Suprapubic skin (tissue), 3 donors: ENCODE measurements at regions not wholly inside any gene's neighbourhood (a gene's known extent, or its start where the extent isn't known, plus 50 kb on each side); places are given as distances from the start of the nearest gene placed in this dataset.

Source experiments
- EP300 ChIP-seq: sonication (generic); formaldehyde crosslinking; IDR thresholded peaks from one replicate; pipeline ENCODE4 v1.6.1; 2017; ENCODE audit warnings: antibody characterized with exemption
- POLR2A ChIP-seq, 2 donors: fragments of 450-650 bp; IDR thresholded peaks; one replicate each; pipeline ENCODE4 v1.6.1; 2017; ENCODE audit warnings: antibody characterized with exemption in 2 of 2, mild to moderate bottlenecking in 2 of 2, moderate library complexity in 2 of 2
- TF ChIP-seq, protein P1 (sequence below), 2 donors: fragments of 200-600 bp in 1 of 2; fragments of 450-650 bp in 1 of 2; sonication (generic) in 1 of 2; IDR thresholded peaks; one replicate each; pipeline ENCODE4 v1.5.1; 2016 to 2019; ENCODE audit warnings: antibody characterized with exemption in 2 of 2, mild to moderate bottlenecking in 1 of 2, moderate library complexity in 1 of 2

DNA sequence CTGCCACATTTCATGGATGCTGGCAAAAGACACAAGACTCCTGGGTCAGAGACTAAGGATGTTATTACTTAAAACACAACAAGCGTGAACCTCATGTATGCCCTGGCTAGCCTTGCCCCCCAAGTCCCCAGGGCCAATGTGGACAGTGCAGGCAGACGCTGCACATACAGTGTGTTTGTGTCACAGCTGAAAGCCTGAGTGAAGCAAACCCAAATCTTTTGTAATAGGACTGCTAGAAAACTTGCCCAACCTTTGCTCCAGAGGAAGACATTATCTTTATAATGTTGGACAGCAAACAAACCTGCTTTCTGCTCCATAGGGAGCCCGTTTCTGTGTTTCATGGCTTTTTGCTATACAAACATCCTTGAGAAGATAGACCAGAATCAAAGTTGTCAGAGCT is 282.0 kb upstream of the RORA start:
- TF ChIP-seq, protein P1, sequence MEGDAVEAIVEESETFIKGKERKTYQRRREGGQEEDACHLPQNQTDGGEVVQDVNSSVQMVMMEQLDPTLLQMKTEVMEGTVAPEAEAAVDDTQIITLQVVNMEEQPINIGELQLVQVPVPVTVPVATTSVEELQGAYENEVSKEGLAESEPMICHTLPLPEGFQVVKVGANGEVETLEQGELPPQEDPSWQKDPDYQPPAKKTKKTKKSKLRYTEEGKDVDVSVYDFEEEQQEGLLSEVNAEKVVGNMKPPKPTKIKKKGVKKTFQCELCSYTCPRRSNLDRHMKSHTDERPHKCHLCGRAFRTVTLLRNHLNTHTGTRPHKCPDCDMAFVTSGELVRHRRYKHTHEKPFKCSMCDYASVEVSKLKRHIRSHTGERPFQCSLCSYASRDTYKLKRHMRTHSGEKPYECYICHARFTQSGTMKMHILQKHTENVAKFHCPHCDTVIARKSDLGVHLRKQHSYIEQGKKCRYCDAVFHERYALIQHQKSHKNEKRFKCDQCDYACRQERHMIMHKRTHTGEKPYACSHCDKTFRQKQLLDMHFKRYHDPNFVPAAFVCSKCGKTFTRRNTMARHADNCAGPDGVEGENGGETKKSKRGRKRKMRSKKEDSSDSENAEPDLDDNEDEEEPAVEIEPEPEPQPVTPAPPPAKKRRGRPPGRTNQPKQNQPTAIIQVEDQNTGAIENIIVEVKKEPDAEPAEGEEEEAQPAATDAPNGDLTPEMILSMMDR (IDR thresholded peaks at IDR 0.05), result no peak
- TF ChIP-seq POLR2A (IDR thresholded peaks at IDR 0.05) (no peak), EP300 (no peak)
